ENCODE measurements at regions not wholly inside any gene's neighbourhood (a gene's known extent, or its start where the extent isn't known, plus 50 kb on each side); places are given as distances from the start of the nearest gene placed in this dataset.
"Not testable (repeated sequence)": the region's sequence is repeated elsewhere in the genome, so short reads cannot be mapped to it uniquely, and the experiment has no call there.

GRCh38 chr16:87150681-87151280 is 166.4 kb downstream of the C16orf95 start:
- no peak overlapping the region for H3K9ac ChIP-seq (ENCODE audit: low read length)
- no peak overlapping the region for H2BK12ac ChIP-seq (ENCODE audit: low read length in 2 of 2)
- H2BK120ac ChIP-seq (ENCODE audit: low read depth, low read length): no peak overlapping the region
- no peaks in the 10 kb centered on the region for H3K79me1 ChIP-seq (replicated peaks; ENCODE audit: low read length, poor library complexity, severe bottlenecking)
- DNase-seq: no peak
- peaks cover 8% of the 10 kb centered on the region for H3K4me1 ChIP-seq (ENCODE audit: control insufficient read depth, insufficient read depth, low read depth, low read length)
- H3K23ac ChIP-seq (ENCODE audit: low read length in 2 of 2): no peak overlapping the region
- no peak overlapping the region for H3K18ac ChIP-seq (ENCODE audit: low read depth in 1 of 2, low read length in 2 of 2)
- no peak overlapping the region for H3K4me3 ChIP-seq (ENCODE audit: insufficient read depth in 1 of 2, low read depth in 1 of 2, low read length in 2 of 2)
- H4K8ac ChIP-seq (ENCODE audit: low read length): no peak overlapping the region
- H3K9me3 ChIP-seq (ENCODE audit: control insufficient read depth, low read length): peaks cover 7% of the 10 kb centered on the region
- peaks cover 0 to 13% of the 10 kb centered on the region in 2 experiments for H3K27me3 ChIP-seq (ENCODE audit: control insufficient read depth in 1 of 2, insufficient read depth in 1 of 2, low read length in 2 of 2)
- no peak overlapping the region for H3K4me2 ChIP-seq (ENCODE audit: low read length, poor library complexity, severe bottlenecking)
- H2AFZ ChIP-seq (ENCODE audit: low read depth, low read length): no peak overlapping the region
- no peak overlapping the region for H4K91ac ChIP-seq (ENCODE audit: low read length)
- WGBS: 96% methylated on average over 3 of the region's 4 CpGs
- H3K14ac ChIP-seq (ENCODE audit: low read length in 2 of 2): peak overlapping the region in 1 of 2 experiments; percentile 21
- no peak overlapping the region for H3K4ac ChIP-seq (ENCODE audit: low read depth in 1 of 2, low read length in 2 of 2)
- no peak overlapping the region for H2BK5ac ChIP-seq (ENCODE audit: low read depth, low read length, poor library complexity, severe bottlenecking)
- H3K36me3 ChIP-seq (ENCODE audit: control insufficient read depth in 1 of 2, insufficient read depth in 2 of 2, low read depth in 1 of 2, low read length in 2 of 2): no peaks in the 10 kb centered on the region
- no peak overlapping the region for H3K27ac ChIP-seq (ENCODE audit: low read length, poor library complexity, severe bottlenecking)
- no peak overlapping the region for H2BK15ac ChIP-seq (ENCODE audit: low read depth, poor library complexity, severe bottlenecking)
- H2AK5ac ChIP-seq (ENCODE audit: low read length, severe bottlenecking): no peak overlapping the region

- Histone ChIP-seq H2BK120ac (ENCODE audit: low read depth, low read length) (no peak overlapping the region), H2AK5ac (ENCODE audit: low read length, severe bottlenecking) (no peak overlapping the region), H2BK5ac (ENCODE audit: low read depth, low read length, poor library complexity, severe bottlenecking) (no peak overlapping the region), H3K9ac (ENCODE audit: low read length) (no peak overlapping the region), H3K9me3 (ENCODE audit: control insufficient read depth, low read length) (peaks cover 7% of the 10 kb centered on the region), H3K27ac (ENCODE audit: low read length, poor library complexity, severe bottlenecking) (no peak overlapping the region), H2AFZ (ENCODE audit: low read depth, low read length) (no peak overlapping the region), H3K36me3 (ENCODE audit: control insufficient read depth in 1 of 2, insufficient read depth in 2 of 2, low read depth in 1 of 2, low read length in 2 of 2) (no peaks in the 10 kb centered on the region), H2BK15ac (ENCODE audit: low read depth, poor library complexity, severe bottlenecking) (no peak overlapping the region), H3K4me2 (ENCODE audit: low read length, poor library complexity, severe bottlenecking) (no peak overlapping the region), H3K4ac (ENCODE audit: low read depth in 1 of 2, low read length in 2 of 2) (no peak overlapping the region), H3K4me3 (ENCODE audit: insufficient read depth in 1 of 2, low read depth in 1 of 2, low read length in 2 of 2) (no peak overlapping the region), H3K4me1 (ENCODE audit: control insufficient read depth, insufficient read depth, low read depth, low read length) (peaks cover 6% of the 10 kb centered on the region), H2BK12ac (ENCODE audit: low read length in 2 of 2) (no peak overlapping the region), H3K14ac (ENCODE audit: low read length in 2 of 2) (no peak overlapping the region), H3K23ac (ENCODE audit: low read length in 2 of 2) (no peak overlapping the region), H3K18ac (ENCODE audit: low read depth in 1 of 2, low read length in 2 of 2) (no peak overlapping the region), H3K27me3 (ENCODE audit: control insufficient read depth in 1 of 2, insufficient read depth in 1 of 2, low read length in 2 of 2) (peaks cover 0 to 17% of the 10 kb centered on the region in 2 experiments), H3K79me1 (replicated peaks; ENCODE audit: low read length, poor library complexity, severe bottlenecking) (no peaks in the 10 kb centered on the region), H4K91ac (ENCODE audit: low read length) (no peak overlapping the region), H4K8ac (ENCODE audit: low read length) (no peak overlapping the region)
- DNase-seq: no peak
- WGBS: 90% methylated on average over 19 of the region's 19 CpGs
Measured at GRCh38 chr16:87152221-87152755, 164.9 kb downstream of the C16orf95 start.

- Histone ChIP-seq H4K8ac (ENCODE audit: low read length) (no peak overlapping the region), H3K79me1 (replicated peaks; ENCODE audit: low read length, poor library complexity, severe bottlenecking) (no peaks in the 10 kb centered on the region), H3K36me3 (ENCODE audit: control insufficient read depth in 1 of 2, insufficient read depth in 2 of 2, low read depth in 1 of 2, low read length in 2 of 2) (no peaks in the 10 kb centered on the region), H3K9ac (ENCODE audit: low read length) (no peak overlapping the region), H4K91ac (ENCODE audit: low read length) (no peak overlapping the region), H3K4me1 (ENCODE audit: control insufficient read depth, insufficient read depth, low read depth, low read length) (peaks cover 6% of the 10 kb centered on the region), H3K4me3 (ENCODE audit: insufficient read depth in 1 of 2, low read depth in 1 of 2, low read length in 2 of 2) (no peak overlapping the region), H3K4me2 (ENCODE audit: low read length, poor library complexity, severe bottlenecking) (no peak overlapping the region), H3K23ac (ENCODE audit: low read length in 2 of 2) (no peak overlapping the region), H3K4ac (ENCODE audit: low read depth in 1 of 2, low read length in 2 of 2) (no peak overlapping the region), H3K14ac (ENCODE audit: low read length in 2 of 2) (no peak overlapping the region), H3K18ac (ENCODE audit: low read depth in 1 of 2, low read length in 2 of 2) (no peak overlapping the region), H2BK120ac (ENCODE audit: low read depth, low read length) (no peak overlapping the region), H2BK15ac (ENCODE audit: low read depth, poor library complexity, severe bottlenecking) (no peak overlapping the region), H2AK5ac (ENCODE audit: low read length, severe bottlenecking) (no peak overlapping the region), H3K27ac (ENCODE audit: low read length, poor library complexity, severe bottlenecking) (no peak overlapping the region), H2BK12ac (ENCODE audit: low read length in 2 of 2) (no peak overlapping the region), H2BK5ac (ENCODE audit: low read depth, low read length, poor library complexity, severe bottlenecking) (no peak overlapping the region), H3K27me3 (ENCODE audit: control insufficient read depth in 1 of 2, insufficient read depth in 1 of 2, low read length in 2 of 2) (peaks cover 0 to 23% of the 10 kb centered on the region in 2 experiments), H3K9me3 (ENCODE audit: control insufficient read depth, low read length) (peaks cover 7% of the 10 kb centered on the region), H2AFZ (ENCODE audit: low read depth, low read length) (no peak overlapping the region)
- WGBS: 82% methylated on average over 8 of the region's 8 CpGs
- no peak for DNase-seq
Measured at GRCh38 chr16:87153326-87153725, 163.9 kb downstream of the C16orf95 start.

GRCh38 chr16:87155315-87155714 is 161.9 kb downstream of the C16orf95 start:
- H3K23ac ChIP-seq (ENCODE audit: low read length in 2 of 2); H2AFZ ChIP-seq (ENCODE audit: low read depth, low read length); H3K9ac ChIP-seq (ENCODE audit: low read length); H3K79me1 ChIP-seq (replicated peaks; ENCODE audit: low read length, poor library complexity, severe bottlenecking); H2BK15ac ChIP-seq (ENCODE audit: low read depth, poor library complexity, severe bottlenecking); H3K4ac ChIP-seq (ENCODE audit: low read depth in 1 of 2, low read length in 2 of 2); H2BK12ac ChIP-seq (ENCODE audit: low read length in 2 of 2); H2BK120ac ChIP-seq (ENCODE audit: low read depth, low read length); H3K14ac ChIP-seq (ENCODE audit: low read length in 2 of 2); H2BK5ac ChIP-seq (ENCODE audit: low read depth, low read length, poor library complexity, severe bottlenecking); H3K18ac ChIP-seq (ENCODE audit: low read depth in 1 of 2, low read length in 2 of 2); H3K27ac ChIP-seq (ENCODE audit: low read length, poor library complexity, severe bottlenecking); DNase-seq; H2AK5ac ChIP-seq (ENCODE audit: low read length, severe bottlenecking); H3K36me3 ChIP-seq (ENCODE audit: control insufficient read depth in 1 of 2, insufficient read depth in 2 of 2, low read depth in 1 of 2, low read length in 2 of 2); H3K4me1 ChIP-seq (ENCODE audit: control insufficient read depth, insufficient read depth, low read depth, low read length); H3K4me2 ChIP-seq (ENCODE audit: low read length, poor library complexity, severe bottlenecking); H4K91ac ChIP-seq (ENCODE audit: low read length); H3K4me3 ChIP-seq (ENCODE audit: insufficient read depth in 1 of 2, low read depth in 1 of 2, low read length in 2 of 2); H4K8ac ChIP-seq (ENCODE audit: low read length); H3K9me3 ChIP-seq (ENCODE audit: control insufficient read depth, low read length): not testable (repeated sequence)
- peaks cover 3 to 34% of the 10 kb centered on the region in 2 experiments for H3K27me3 ChIP-seq (ENCODE audit: control insufficient read depth in 1 of 2, insufficient read depth in 1 of 2, low read length in 2 of 2)
- 92% methylated on average over 3 of the region's 4 CpGs for WGBS

Measured in mesenchymal stem cell (in vitro differentiated cells and primary cell).